Stimulated activated CD4-positive, alpha-beta T cell treated with anti-CD3 and anti-CD28 coated beads, Interleukin-4, amount 100 ng/mL, for 4 hours (primary cell): ENCODE measurements at regions not wholly inside any gene's neighbourhood (a gene's known extent, or its start where the extent isn't known, plus 50 kb on each side); places are given as distances from the start of the nearest gene placed in this dataset.

Experiments used
- DNase-seq, 2 experiments: peaks; one replicate each; pipeline ENCODE4 v3.0.0-alpha.2; 2020

DNA sequence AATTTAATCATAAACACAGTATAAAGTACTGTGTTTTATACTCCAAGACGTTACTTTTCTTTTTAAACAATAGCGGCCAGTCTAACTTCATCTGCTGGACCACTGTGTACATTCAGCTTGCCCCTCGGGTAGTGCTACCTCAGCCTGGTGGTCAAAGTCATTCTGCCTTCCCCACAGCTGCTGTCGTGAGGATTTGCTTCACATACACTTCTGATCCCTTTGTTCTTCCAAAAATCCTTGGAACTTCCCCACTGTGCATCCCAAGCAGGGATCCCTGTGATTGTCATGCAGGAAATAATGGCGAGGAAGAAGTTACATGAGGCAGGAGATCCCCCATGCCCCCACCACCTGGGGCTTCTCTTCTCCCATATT is 234.9 kb upstream of the STARD13 start:
- DNase-seq, result no peak

DNA sequence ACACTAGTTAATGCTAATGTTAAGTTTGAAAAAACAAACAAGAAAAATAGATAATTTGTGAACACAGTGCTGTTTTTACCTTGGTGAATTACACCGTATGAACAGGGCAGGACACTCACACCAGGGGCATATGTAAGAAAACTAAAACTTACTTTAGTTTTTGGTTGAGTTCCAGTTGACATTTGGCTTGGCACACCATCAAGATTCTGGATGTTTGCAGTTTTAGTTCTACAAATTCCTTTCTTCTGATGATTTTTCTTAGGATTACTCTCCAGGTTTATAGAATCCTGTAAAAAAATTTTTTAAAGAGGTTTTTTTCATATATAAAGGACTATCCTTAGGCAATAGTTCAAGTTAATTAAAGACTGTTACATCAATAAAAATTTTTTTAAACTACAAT is 238.5 kb upstream of the STARD13 start:
- no peak for DNase-seq

DNA sequence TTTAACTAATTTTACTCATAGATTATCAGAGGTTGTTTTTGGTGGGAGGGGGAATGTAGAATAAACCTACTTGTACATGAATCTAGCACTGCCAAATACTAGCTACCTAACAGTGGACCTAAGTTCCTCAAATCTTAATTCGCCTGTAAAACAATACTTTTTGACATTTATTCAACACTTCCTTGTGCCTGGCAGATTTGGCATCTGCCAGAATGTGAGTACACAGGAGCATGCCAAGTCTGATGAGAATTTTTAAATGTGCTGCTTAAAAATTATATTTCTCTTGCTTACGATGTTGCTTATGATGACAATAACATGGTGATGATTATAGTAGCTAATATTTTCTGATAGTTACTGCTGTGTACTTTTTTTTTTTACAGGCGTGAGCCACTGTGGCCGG is 240.2 kb upstream of the STARD13 start:
- no peak for DNase-seq

DNA sequence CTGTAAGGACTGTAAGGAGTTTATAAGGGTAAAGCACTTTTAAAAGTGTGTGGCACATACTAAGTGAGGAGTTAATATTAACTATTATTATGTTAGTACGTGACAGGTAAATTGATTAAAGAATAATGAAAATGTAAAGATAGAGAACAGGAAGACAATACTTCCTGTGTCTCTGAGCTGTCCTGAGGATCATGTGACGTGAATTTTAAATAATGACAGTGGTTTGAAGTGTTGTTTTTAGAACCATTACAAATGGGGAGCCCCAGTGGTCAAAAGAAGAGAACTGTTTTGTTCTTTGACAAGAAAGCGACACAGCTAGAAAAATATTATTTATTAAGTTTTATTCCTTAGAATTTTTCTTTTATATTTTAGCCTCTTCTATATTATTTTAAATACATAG is 241.2 kb upstream of the STARD13 start:
- DNase-seq, result no peak

GRCh38 chr13:33528896-33529295 is 243.3 kb upstream of the STARD13 start:
- DNase-seq, result no peak

GRCh38 chr13:33531484-33531883 is 245.9 kb upstream of the STARD13 start:
- DNase-seq, result no peak

- no peak for DNase-seq
These were observed 249.5 kb upstream of the STARD13 start for GRCh38 chr13:33535061-33535460.

- no peak for DNase-seq
These were observed 251.0 kb upstream of the STARD13 start for GRCh38 chr13:33536601-33537000.

DNA sequence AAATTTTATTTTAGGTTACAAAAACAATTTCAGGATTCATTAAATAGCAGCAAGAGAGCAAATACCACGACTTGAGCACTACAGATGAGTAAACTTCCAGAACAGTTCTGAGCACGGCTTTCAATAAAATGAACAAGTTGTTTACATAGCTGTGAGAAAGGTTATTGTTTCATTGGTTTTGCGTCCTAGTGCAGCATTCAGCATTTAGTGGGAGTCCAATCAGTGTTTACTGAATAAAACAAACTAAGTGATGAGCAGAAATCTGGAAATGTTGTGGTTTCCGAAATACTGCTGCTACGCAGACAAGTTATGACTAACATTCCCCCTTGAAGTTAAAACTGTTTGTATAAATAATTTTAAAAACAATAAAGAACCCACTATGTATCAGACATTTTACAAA is 251.5 kb upstream of the STARD13 start:
- no peak for DNase-seq

DNA sequence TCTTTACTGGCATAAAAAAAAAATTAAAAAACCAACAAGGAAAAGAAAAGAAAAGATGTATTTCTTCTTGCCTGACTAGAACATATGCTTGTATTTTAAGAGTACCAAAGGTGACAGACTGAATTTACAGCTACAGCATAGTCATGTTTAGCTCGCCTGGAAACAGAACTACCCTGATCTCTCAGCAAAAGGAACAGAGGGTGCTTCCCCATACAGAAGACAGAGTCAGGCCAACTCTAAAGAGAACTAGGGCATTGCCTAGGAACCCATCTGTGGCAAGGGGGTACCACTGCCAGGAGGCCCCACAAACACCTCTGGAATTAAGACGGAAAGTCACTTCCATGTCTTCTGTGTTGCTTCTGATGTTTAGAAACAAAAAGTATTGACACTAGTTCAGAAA is 252.1 kb upstream of the STARD13 start:
- DNase-seq, result no peak

GRCh38 chr13:33541456-33541855 is 255.9 kb upstream of the STARD13 start:
- DNase-seq, result no peak

DNA sequence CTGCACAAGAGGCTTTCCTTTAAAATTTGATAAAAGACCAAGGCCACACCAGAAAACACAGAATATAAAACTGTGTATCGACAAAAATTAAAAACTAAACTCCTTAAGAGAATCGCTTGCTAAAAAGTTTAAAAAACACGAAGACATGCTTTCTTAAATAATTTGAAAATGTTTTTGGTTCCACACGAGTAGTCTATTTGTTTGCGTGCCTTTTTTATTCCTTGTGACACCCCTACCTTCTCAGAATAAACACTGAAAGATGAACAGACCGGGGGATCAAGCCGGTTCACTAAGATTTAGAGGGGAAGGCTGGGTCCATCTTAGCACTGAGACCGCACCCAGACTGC is 256.4 kb upstream of the STARD13 start:
- DNase-seq, result no peak

DNA sequence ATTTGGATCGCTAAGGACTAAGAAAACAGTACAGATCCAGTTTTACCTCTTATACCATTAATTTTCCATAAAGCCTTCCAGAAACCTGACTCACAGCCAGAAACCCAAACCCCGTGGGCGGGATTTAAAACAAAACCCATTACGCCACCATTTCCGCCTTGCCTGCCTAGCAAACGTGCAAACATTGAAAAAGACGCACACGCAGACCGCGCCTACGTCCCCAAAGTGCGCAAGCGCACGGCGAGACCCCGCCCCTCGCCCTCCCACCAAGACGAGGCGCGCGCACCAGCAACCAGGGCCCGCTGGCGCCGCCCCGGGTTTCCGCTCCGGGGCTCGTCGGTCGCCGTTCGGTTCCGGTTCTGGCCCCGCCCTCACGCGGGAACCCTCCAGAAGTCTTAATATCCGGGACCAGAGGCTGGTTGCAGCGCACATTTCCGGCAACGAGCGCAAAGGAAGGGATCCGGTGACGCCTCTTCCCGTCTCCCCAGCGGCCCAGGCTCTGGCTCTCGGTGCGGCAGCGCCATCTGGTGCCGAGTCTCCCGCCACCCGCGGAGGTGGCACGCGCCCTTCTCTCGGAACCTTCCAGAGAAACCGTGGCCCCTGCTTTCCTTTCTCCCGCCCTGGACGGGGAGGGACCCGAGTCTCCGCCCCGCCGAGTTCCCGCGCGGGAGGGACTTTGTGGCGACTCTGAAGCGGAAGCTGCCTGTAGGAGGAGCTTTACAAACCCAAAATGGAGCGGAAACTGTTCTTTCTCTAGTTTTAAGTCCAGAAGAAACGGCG is 256.9 kb upstream of the STARD13 start:
- DNase-seq, result peak; percentile 98

DNA sequence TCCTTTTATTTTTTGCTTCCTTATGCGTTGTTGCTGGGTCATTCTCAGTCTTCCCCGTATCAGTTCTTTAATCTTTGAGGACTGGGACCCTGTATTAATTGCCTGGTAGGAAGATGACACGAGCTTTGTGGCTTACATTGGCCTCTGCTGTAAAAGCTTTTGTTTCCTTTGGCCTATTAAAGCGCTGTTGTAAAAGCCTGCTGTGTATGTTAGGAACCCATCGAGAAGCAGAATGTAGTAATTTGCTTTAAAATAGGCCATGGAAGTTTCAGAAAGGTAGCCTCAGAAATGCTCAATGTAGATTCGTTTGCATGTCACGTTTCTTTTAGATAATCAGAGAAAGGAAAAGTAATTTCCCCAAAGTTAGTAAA is 257.5 kb upstream of the STARD13 start:
- DNase-seq, result no peak

GRCh38 chr13:33543631-33544265 is 258.2 kb upstream of the STARD13 start:
- DNase-seq, result no peak

- no peak for DNase-seq
These were observed 258.8 kb upstream of the STARD13 start for GRCh38 chr13:33544308-33544707.

DNA sequence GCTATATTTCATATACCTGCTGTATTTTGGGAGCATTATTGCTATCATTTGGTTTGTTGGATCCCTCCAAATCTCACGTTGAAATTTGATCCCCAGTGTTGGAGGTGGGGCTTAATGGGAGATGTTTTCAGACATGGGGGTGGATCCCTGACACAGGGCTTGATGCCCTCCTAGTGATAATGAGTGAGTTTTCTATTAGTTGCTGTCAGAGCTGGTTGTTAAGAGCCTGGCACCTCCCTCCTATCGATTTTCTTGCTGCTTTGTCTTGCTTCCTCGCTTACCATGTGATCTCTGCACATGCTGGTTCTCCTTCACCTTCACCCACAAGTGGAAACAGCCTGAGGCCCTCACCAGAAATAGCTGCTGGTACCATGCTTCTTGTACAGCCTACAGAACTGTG is 259.9 kb upstream of the STARD13 start:
- DNase-seq, result no peak

DNA sequence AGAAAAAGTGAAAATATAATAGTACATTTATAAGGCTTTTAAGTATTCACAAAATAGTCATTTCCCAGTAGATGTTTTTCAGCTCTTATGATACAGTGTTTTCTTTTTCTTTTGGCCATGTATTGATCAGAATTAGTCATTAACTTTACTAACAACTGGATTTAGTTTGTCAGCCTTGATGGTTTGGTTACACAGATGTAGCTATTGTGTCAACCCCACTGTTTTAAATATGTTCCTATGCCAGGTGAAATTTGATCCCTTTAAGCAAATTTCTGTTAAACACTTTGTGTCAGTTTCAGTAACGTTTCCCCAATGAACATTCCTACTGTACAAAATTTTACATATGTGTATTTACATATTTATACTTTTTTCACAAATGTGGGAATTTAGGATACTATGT is 261.5 kb upstream of the STARD13 start:
- no peak for DNase-seq

DNA sequence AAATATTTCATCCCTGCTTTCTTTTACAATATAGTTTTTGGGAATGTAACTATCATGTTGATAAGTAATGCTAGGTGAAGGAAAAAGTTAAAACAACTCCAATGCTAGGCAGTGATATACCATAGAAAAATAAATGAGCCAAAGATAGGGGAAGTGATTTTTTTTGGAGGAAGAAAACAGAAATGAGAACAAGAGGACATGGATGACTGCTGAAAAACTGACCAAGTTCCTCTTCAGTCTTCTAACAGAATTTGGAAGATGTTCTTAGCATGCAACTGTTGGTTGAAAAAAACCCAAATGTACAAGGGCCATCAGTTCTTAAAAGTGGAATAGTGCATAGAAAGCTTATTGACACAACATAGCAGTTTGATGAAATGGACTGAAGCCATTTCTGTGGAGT is 262.5 kb upstream of the STARD13 start:
- no peak for DNase-seq

- DNase-seq, result no peak
These were observed 264.7 kb upstream of the STARD13 start for GRCh38 chr13:33550276-33550675.

DNA sequence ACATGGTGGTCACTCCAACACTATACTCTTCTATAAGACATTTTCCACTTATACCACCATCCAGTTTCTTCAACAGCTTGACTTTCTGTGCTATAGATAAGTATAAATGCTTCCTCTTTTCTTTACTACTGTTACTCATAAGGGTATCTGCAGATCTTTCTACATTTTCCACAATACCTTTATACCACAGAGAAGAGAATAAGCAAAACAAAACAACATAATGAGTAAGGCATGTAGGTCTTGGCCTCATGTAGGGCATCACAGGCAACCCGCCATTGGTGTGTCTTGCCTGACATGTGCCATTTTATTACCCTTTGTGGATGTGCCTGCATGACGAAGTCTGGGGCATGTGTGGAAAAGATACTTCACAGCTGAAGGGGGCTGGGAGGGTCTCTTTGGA is 265.3 kb upstream of the STARD13 start:
- DNase-seq, result no peak

DNA sequence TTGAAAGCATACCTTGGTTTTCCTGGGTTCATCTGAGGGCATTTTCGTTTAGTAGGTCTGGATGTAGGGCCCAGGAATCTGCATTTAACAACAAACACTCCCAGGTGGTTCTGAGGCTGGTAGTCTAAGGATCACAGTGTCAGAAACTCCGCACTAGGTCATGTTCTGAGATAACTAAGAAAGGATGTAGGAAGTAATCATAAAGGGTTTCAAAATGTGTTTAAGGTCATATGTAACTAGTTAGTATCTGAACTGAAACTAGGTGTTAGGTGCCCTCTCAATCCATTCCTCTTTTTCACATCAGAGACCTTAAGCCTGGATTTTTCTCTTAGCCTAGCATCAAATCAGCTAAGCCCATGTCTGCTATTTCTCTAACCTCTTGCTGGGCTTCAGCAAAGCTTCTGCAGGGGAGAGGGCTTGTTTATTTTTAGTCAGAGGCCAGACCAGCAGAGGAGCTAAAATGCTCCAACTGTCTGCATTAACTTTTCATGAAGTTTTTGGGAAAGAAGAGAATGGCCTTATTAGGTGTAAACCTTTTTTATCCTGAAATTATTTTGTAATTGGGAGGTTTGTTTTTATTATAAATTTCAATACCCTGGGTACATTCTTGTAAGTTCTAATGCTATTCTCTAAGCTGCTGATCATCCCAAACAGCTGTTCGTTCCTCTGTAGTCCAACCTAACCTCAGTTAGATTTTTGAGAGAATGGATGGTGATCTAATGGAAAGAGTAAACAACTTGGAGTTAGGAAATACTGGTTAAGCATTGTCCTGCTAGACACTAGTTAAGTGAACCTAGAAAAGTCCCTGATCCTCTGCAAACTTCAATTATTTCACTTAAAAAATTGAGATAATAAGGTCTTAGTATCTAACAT is 262.8 kb upstream of the RFC3 start:
- no peak for DNase-seq

DNA sequence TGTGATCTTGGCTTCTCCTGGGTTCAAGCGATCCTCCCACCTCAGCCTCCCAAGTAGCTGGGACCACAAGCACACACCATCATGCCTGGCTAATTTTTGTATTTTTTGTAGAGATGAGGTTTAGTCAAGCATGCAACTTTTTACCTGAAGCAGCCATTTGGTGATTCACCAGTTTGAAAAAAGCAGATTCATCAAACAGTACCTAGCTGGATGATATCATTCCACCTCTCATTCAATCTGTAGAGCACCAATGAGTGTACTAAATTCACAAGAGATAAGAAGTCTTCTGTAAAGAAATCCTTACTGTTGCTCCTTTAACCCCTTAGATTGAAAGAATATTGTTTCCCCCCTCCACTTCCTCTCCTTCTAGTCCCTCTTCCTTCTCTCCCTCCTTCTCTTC is 261.1 kb upstream of the RFC3 start:
- DNase-seq, result no peak

DNA sequence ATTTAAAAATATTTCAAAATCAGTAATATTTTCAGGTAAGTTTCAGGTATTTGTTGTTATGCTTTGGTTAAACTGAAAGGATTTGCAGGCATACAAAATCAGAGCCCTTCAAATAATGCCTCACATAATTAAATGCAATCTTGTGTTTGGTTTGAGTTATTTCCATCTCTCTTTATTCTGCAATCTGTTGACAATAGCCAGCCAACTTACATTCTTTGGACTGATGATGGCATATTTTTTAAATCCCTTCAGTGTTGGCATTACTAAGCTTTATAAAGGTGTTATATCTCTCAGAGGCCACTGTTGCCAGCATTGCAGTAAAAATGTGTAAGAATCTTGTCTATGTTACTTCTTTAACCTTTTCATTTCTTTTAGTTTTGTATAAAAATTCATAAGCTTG is 257.2 kb upstream of the RFC3 start:
- DNase-seq, result no peak
